CD4-positive, alpha-beta memory T cell (primary cell): ENCODE measurements at regions not wholly inside any gene's neighbourhood (a gene's known extent, or its start where the extent isn't known, plus 50 kb on each side); places are given as distances from the start of the nearest gene placed in this dataset.

ENCODE experiments used
- CTCF ChIA-PET: fragments of 350-600 bp; sonication (Branson Sonifier 250); formaldehyde crosslinking; loops from one replicate; lab custom pipeline; 2021; ENCODE audit warnings: inconsistent platforms; ENCODE audit not compliant: partially characterized antibody; lab: Charles Lee
- POLR2A ChIA-PET: fragments of 350-600 bp; sonication (Branson Sonifier 250); formaldehyde crosslinking; loops from one replicate; lab custom pipeline; 2021; ENCODE audit not compliant: partially characterized antibody; lab: Charles Lee
- DNase-seq, 5 donors: peaks; one replicate each; pipeline versions ENCODE4 v3.0.0 to v3.0.0-alpha.2; 2020 to 2022; ENCODE audit warnings: mixed read lengths in 1 of 5
- H3K27ac ChIP-seq: one replicate; pipeline ENCODE4 v1.7.0; 2013; ENCODE audit warnings: low read depth, low read length
- H3K27me3 ChIP-seq: 2 replicates; pipeline ENCODE4 v1.7.0; 2013; ENCODE audit warnings: mild to moderate bottlenecking, low read length, moderate library complexity; ENCODE audit not compliant: insufficient read depth
- H3K36me3 ChIP-seq: 2 replicates; pipeline ENCODE4 v1.7.0; 2013; ENCODE audit warnings: mild to moderate bottlenecking, low read length, moderate library complexity; ENCODE audit not compliant: insufficient read depth
- H3K4me1 ChIP-seq: 2 replicates; pipeline ENCODE4 v1.7.0; 2013; ENCODE audit warnings: mild to moderate bottlenecking, low read length, moderate library complexity; ENCODE audit not compliant: insufficient read depth
- H3K4me3 ChIP-seq, 2 donors: one replicate each; pipeline ENCODE4 v1.7.0; 2013; ENCODE audit warnings: low read length in 2 of 2, mild to moderate bottlenecking in 1 of 2
- H3K9me3 ChIP-seq, 2 donors: one replicate each; pipeline ENCODE4 v1.7.0; 2013; ENCODE audit warnings: low read length in 2 of 2, control low read depth in 1 of 2; ENCODE audit not compliant: control insufficient read depth in 1 of 2
- H3K27ac Mint-ChIP-seq, 7 donors: one replicate each; pipeline ENCODE4 v1.8.0; 2020 to 2021; ENCODE audit warnings: mixed read lengths in 7 of 7, mild to moderate bottlenecking in 6 of 7, inconsistent platforms in 3 of 7, moderate library complexity in 3 of 7
- H3K27me3 Mint-ChIP-seq, 2 donors: one replicate each; pipeline ENCODE4 v1.8.0; 2020 to 2021; ENCODE audit warnings: mixed read lengths in 2 of 2
- H3K36me3 Mint-ChIP-seq, 2 donors: one replicate each; pipeline ENCODE4 v1.8.0; 2020 to 2021; ENCODE audit warnings: mixed read lengths in 2 of 2, inconsistent platforms in 1 of 2, mild to moderate bottlenecking in 1 of 2
- H3K4me1 Mint-ChIP-seq, 4 donors: one replicate each; pipeline ENCODE4 v1.8.0; 2020 to 2021; ENCODE audit warnings: mixed read lengths in 4 of 4, mild to moderate bottlenecking in 1 of 4
- H3K4me3 Mint-ChIP-seq, 8 donors: one replicate each; pipeline ENCODE4 v1.8.0; 2020 to 2021; ENCODE audit warnings: mixed read lengths in 8 of 8, mild to moderate bottlenecking in 7 of 8, moderate library complexity in 6 of 8, inconsistent platforms in 3 of 8
- H3K9me3 Mint-ChIP-seq, 8 donors: one replicate each; pipeline ENCODE4 v1.8.0; 2020 to 2021; ENCODE audit warnings: mixed read lengths in 8 of 8, mild to moderate bottlenecking in 5 of 8, inconsistent platforms in 3 of 8, moderate library complexity in 1 of 8
- intact Hi-C: fragments of 100-400 bp; cut with micrococcal nuclease; formaldehyde crosslinking; loops from one replicate; pipeline ENCODE4 v1.15.1; 2023

- peaks cover 0 to 6% (median under 1%) of the 10 kb centered on the region in 4 donors for H3K4me1 Mint-ChIP-seq
- H3K36me3 Mint-ChIP-seq = peaks cover 0 to 6% of the 10 kb centered on the region in 2 donors
- ChIA-PET POLR2A (no interaction called here), CTCF (no interaction called here)
- no peak for DNase-seq
- H3K27ac Mint-ChIP-seq = no peak overlapping the region
- Histone ChIP-seq H3K9me3 (no peaks in the 10 kb centered on the region), H3K4me3 (no peak overlapping the region), H3K27ac (no peak overlapping the region), H3K36me3 (no peaks in the 10 kb centered on the region), H3K27me3 (no peaks in the 10 kb centered on the region), H3K4me1 (peaks cover under 1% of the 10 kb centered on the region)
- no peak overlapping the region for H3K4me3 Mint-ChIP-seq
- H3K27me3 Mint-ChIP-seq = no peaks in the 10 kb centered on the region
- intact Hi-C loops = no loop called here
- no peaks in the 10 kb centered on the region for H3K9me3 Mint-ChIP-seq
These were observed 123.2 kb upstream of the KLF6 start for GRCh38 chr10:3908183-3908582.

GRCh38 chr10:3907514-3907913 is 122.5 kb upstream of the KLF6 start:
- Mint-ChIP-seq H3K27me3 (no peaks in the 10 kb centered on the region), H3K4me1 (peaks cover 3 to 13% (median 5%) of the 10 kb centered on the region in 4 donors), H3K4me3 (no peak overlapping the region), H3K36me3 (peaks cover 0 to 6% of the 10 kb centered on the region in 2 donors), H3K27ac (peak overlapping the region in 1 of 7 donors; percentile 39), H3K9me3 (no peaks in the 10 kb centered on the region)
- Histone ChIP-seq H3K4me1 (peaks cover 7% of the 10 kb centered on the region), H3K9me3 (no peaks in the 10 kb centered on the region), H3K27ac (no peak overlapping the region), H3K27me3 (no peaks in the 10 kb centered on the region), H3K4me3 (no peak overlapping the region), H3K36me3 (no peaks in the 10 kb centered on the region)
- CTCF ChIA-PET = no interaction called here
- intact Hi-C loops = no loop called here
- DNase-seq = no peak
- POLR2A ChIA-PET = interaction anchor here (1.0 to 2.6 kb wide), 3 partner anchors 53 to 122 kb away, joined by 3 to 7 read pairs (median 4); partner anchors contain the start of gene KLF6

GRCh38 chr10:3906511-3907111 is 121.6 kb upstream of the KLF6 start:
- H3K4me1 Mint-ChIP-seq = peaks cover 7 to 22% (median 13%) of the 10 kb centered on the region in 4 donors
- ChIA-PET POLR2A (interaction anchor here (0.6 to 2.6 kb wide), 8 partner anchors 10 to 130 kb away, joined by 3 to 7 read pairs (median 4); partner anchors contain the start of gene KLF6), CTCF (no interaction called here)
- Histone ChIP-seq H3K9me3 (no peaks in the 10 kb centered on the region), H3K36me3 (no peaks in the 10 kb centered on the region), H3K4me3 (no peak overlapping the region), H3K4me1 (peaks cover 16% of the 10 kb centered on the region), H3K27me3 (no peaks in the 10 kb centered on the region), H3K27ac (no peak overlapping the region)
- no peaks in the 10 kb centered on the region for H3K9me3 Mint-ChIP-seq
- intact Hi-C loops = no loop called here
- no peak overlapping the region for H3K27ac Mint-ChIP-seq
- no peaks in the 10 kb centered on the region for H3K27me3 Mint-ChIP-seq
- peaks cover 0 to 6% of the 10 kb centered on the region in 2 donors for H3K36me3 Mint-ChIP-seq
- H3K4me3 Mint-ChIP-seq = no peak overlapping the region
- no peak for DNase-seq

GRCh38 chr10:3904419-3904960 is 119.5 kb upstream of the KLF6 start:
- no peaks in the 10 kb centered on the region for H3K27me3 Mint-ChIP-seq
- H3K4me3 Mint-ChIP-seq = no peak overlapping the region
- H3K4me1 Mint-ChIP-seq = peaks cover 8 to 30% (median 18%) of the 10 kb centered on the region in 4 donors
- no peaks in the 10 kb centered on the region for H3K27me3 ChIP-seq
- peaks cover 22% of the 10 kb centered on the region for H3K4me1 ChIP-seq
- no peak for DNase-seq
- H3K27ac Mint-ChIP-seq = peak overlapping the region in 5 of 7 donors; percentile 17 to 87 (median 66)
- no peaks in the 10 kb centered on the region for H3K9me3 Mint-ChIP-seq
- no peaks in the 10 kb centered on the region for H3K9me3 ChIP-seq
- H3K27ac ChIP-seq = no peak overlapping the region
- intact Hi-C loops = no loop called here
- H3K36me3 Mint-ChIP-seq = peaks cover 0 to 6% of the 10 kb centered on the region in 2 donors
- H3K36me3 ChIP-seq = no peaks in the 10 kb centered on the region
- ChIA-PET POLR2A (interaction anchor here (3.6 kb wide), 1 partner anchor 121 kb away, joined by 56 read pairs; the partner anchor contains the start of gene KLF6), CTCF (interaction anchor here (0.6 kb wide), 1 partner anchor 392 kb away, joined by 3 read pairs; no protein-coding TSS in a partner anchor)
- no peak overlapping the region for H3K4me3 ChIP-seq

GRCh38 chr10:3902809-3903410 is 117.9 kb upstream of the KLF6 start:
- Histone ChIP-seq H3K36me3 (no peaks in the 10 kb centered on the region), H3K27ac (peak overlapping the region; percentile 42), H3K4me3 (no peak overlapping the region), H3K4me1 (peaks cover 22% of the 10 kb centered on the region), H3K9me3 (no peaks in the 10 kb centered on the region), H3K27me3 (no peaks in the 10 kb centered on the region)
- Mint-ChIP-seq H3K4me3 (peak overlapping the region in 3 of 8 donors; percentile 12 to 40 (median 33)), H3K9me3 (no peaks in the 10 kb centered on the region), H3K36me3 (peaks cover 0 to 6% of the 10 kb centered on the region in 2 donors), H3K4me1 (peaks cover 10 to 30% (median 22%) of the 10 kb centered on the region in 4 donors), H3K27me3 (no peaks in the 10 kb centered on the region), H3K27ac (peak overlapping the region; percentile 38 to 98 (median 85))
- POLR2A ChIA-PET = interaction anchor here (1.1 to 3.6 kb wide), 5 partner anchors 11 to 126 kb away, joined by 3 to 56 read pairs (median 6); partner anchors contain the start of gene KLF6
- CTCF ChIA-PET = interaction anchor here (0.8 to 1.5 kb wide), 4 partner anchors 10 to 705 kb away, joined by 3 to 4 read pairs (median 3); no protein-coding TSS in a partner anchor
- intact Hi-C loops = loop anchor here (2.0 kb wide), 1 partner anchor 14 kb away; no protein-coding TSS in a partner anchor
- no peak for DNase-seq

- Mint-ChIP-seq H3K27me3 (no peaks in the 10 kb centered on the region), H3K4me1 (peaks cover 10 to 30% (median 22%) of the 10 kb centered on the region in 4 donors), H3K27ac (peak overlapping the region; percentile 38 to 98 (median 89)), H3K4me3 (peak overlapping the region in 6 of 8 donors; percentile 25 to 72 (median 48)), H3K9me3 (no peaks in the 10 kb centered on the region), H3K36me3 (peaks cover 0 to 6% of the 10 kb centered on the region in 2 donors)
- peak; percentile 47 to 81 (median 63) for DNase-seq
- Histone ChIP-seq H3K4me3 (no peak overlapping the region), H3K9me3 (no peaks in the 10 kb centered on the region), H3K36me3 (no peaks in the 10 kb centered on the region), H3K27me3 (no peaks in the 10 kb centered on the region), H3K27ac (peak overlapping the region; percentile 42), H3K4me1 (peaks cover 22% of the 10 kb centered on the region)
- CTCF ChIA-PET = interaction anchor here (0.7 to 1.5 kb wide), 6 partner anchors 9 to 705 kb away, joined by 3 to 4 read pairs (median 3); no protein-coding TSS in a partner anchor
- intact Hi-C loops = loop anchor here (2.0 kb wide), 1 partner anchor 13 kb away; no protein-coding TSS in a partner anchor
- POLR2A ChIA-PET = interaction anchor here (0.8 to 3.6 kb wide), 8 partner anchors 10 to 125 kb away, joined by 3 to 56 read pairs (median 4); partner anchors contain the start of gene KLF6
These were observed 117.2 kb upstream of the KLF6 start for GRCh38 chr10:3902054-3902808.
